ENCODE measurements at regions not wholly inside any gene's neighbourhood (a gene's known extent, or its start where the extent isn't known, plus 50 kb on each side); places are given as distances from the start of the nearest gene placed in this dataset.

DNA sequence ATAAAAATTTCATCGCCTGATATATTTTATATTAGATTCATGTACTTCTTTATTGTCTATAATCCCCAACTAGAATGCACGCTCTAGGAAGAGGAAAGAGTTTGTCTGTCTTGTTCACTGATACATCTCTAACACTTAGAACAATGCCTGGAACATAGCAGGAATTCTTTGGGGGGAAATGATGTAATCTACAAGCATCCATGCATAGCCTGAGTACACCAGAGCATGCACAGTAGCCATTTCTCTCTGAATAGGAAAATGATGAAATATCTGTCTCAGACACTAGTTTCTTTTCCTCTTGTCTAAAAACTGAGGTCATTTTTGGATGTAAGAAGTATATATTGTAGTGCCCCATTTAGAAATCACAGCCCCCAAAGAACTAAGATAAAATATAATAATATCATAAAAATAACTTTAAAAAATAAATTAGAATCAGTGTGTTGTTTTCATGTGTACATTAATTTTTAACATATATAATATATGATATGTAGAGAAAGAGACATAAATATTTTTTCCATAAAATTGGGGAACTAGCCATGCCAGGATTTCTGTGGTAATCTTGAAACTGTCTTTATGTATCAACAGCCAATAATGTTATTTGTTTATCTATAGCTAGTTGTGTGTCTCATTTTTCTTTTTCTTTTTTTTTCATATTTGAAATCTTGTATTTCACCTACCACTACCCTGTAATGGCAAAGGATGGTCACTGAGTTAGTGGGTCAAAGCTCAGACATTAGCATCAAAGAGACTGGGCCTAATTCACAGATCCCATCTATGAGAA is 155.6 kb upstream of the TMCC3 start:
- H3K27ac ChIP-seq (ENCODE audit: low read depth in 2 of 2, low read length in 1 of 2), result no peak overlapping the region
- H3K4me1 ChIP-seq (ENCODE audit: control insufficient read depth in 2 of 2, insufficient read depth in 2 of 2, low read length in 1 of 2), result no peaks in the 10 kb centered on the region
- 84 to 86% methylated on average over 2 of the region's 2 CpGs for WGBS, 2 donors
- no peaks in the 10 kb centered on the region for H3K27me3 ChIP-seq (ENCODE audit: control insufficient read depth in 1 of 2, insufficient read depth in 2 of 2, low read length in 2 of 2)
- no peaks in the 10 kb centered on the region for H3K9me3 ChIP-seq (ENCODE audit: control insufficient read depth in 2 of 2, insufficient read depth in 1 of 2, low read depth in 1 of 2, low read length in 1 of 2)
- no peak overlapping the region for H3K4me3 ChIP-seq (ENCODE audit: low read depth in 1 of 2, low read length in 2 of 2)
- no peaks in the 10 kb centered on the region for H3K36me3 ChIP-seq (ENCODE audit: control insufficient read depth in 2 of 2, insufficient read depth in 2 of 2, low read length in 1 of 2)

GRCh38 chr12:94803939-94804338 is 153.6 kb upstream of the TMCC3 start:
- H3K4me1 ChIP-seq (ENCODE audit: control insufficient read depth in 2 of 2, insufficient read depth in 2 of 2, low read length in 1 of 2), result no peaks in the 10 kb centered on the region
- WGBS, 2 donors, result 68 to 69% methylated on average over 4 of the region's 4 CpGs
- no peaks in the 10 kb centered on the region for H3K9me3 ChIP-seq (ENCODE audit: control insufficient read depth in 2 of 2, insufficient read depth in 1 of 2, low read depth in 1 of 2, low read length in 1 of 2)
- no peak overlapping the region for H3K27ac ChIP-seq (ENCODE audit: low read depth in 2 of 2, low read length in 1 of 2)
- no peaks in the 10 kb centered on the region for H3K36me3 ChIP-seq (ENCODE audit: control insufficient read depth in 2 of 2, insufficient read depth in 2 of 2, low read length in 1 of 2)
- no peaks in the 10 kb centered on the region for H3K27me3 ChIP-seq (ENCODE audit: control insufficient read depth in 1 of 2, insufficient read depth in 2 of 2, low read length in 2 of 2)
- H3K4me3 ChIP-seq (ENCODE audit: low read depth in 1 of 2, low read length in 2 of 2), result no peak overlapping the region

DNA sequence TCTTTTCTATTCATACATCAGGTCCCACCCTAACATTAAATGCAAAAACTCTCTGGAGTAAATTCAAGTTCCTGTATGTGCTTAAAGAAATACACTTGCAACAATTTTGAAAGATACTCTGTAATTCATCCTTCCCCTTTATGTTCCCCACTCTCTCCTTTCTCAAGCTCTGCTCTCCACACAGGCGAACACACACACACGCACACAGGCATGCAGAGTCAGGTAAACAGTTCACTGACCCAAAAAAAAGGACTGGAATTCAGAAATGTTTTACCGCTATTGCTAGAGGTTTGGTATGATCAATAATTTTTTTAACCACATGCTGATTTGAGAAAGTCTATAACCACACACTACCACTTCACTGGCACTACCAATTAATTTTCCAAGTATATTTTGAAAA is 152.4 kb upstream of the TMCC3 start:
- Histone ChIP-seq H3K36me3 (ENCODE audit: control insufficient read depth in 2 of 2, insufficient read depth in 2 of 2, low read length in 1 of 2) (no peaks in the 10 kb centered on the region), H3K4me3 (ENCODE audit: low read depth in 1 of 2, low read length in 2 of 2) (no peak overlapping the region), H3K27ac (ENCODE audit: low read depth in 2 of 2, low read length in 1 of 2) (no peak overlapping the region), H3K9me3 (ENCODE audit: control insufficient read depth in 2 of 2, insufficient read depth in 1 of 2, low read depth in 1 of 2, low read length in 1 of 2) (no peaks in the 10 kb centered on the region), H3K4me1 (ENCODE audit: control insufficient read depth in 2 of 2, insufficient read depth in 2 of 2, low read length in 1 of 2) (no peaks in the 10 kb centered on the region), H3K27me3 (ENCODE audit: control insufficient read depth in 1 of 2, insufficient read depth in 2 of 2, low read length in 2 of 2) (no peaks in the 10 kb centered on the region)
- 76 to 85% methylated on average over 3 of the region's 3 CpGs for WGBS, 2 donors

DNA sequence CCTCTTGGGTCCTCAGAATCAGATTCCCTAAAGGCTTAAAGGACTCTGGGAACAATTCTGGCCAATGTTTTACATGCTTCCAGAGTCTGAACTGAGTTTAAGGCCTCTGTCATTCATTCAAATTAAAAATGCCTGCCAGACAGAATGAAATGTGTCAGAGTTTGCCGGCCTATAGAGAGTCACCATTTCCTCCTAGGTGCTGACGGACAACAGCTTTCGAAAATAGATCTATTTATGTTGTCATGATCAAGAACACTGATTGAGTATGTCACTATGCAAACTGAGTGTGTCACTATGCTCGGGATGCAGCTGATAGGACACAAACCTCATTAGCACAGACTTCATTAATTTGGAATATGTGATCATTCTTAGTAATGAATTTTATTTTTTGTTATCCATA is 151.4 kb upstream of the TMCC3 start:
- Histone ChIP-seq H3K4me1 (ENCODE audit: control insufficient read depth in 2 of 2, insufficient read depth in 2 of 2, low read length in 1 of 2) (no peaks in the 10 kb centered on the region), H3K27me3 (ENCODE audit: control insufficient read depth in 1 of 2, insufficient read depth in 2 of 2, low read length in 2 of 2) (no peaks in the 10 kb centered on the region), H3K9me3 (ENCODE audit: control insufficient read depth in 2 of 2, insufficient read depth in 1 of 2, low read depth in 1 of 2, low read length in 1 of 2) (no peaks in the 10 kb centered on the region), H3K27ac (ENCODE audit: low read depth in 2 of 2, low read length in 1 of 2) (no peak overlapping the region), H3K4me3 (ENCODE audit: low read depth in 1 of 2, low read length in 2 of 2) (no peak overlapping the region), H3K36me3 (ENCODE audit: control insufficient read depth in 2 of 2, insufficient read depth in 2 of 2, low read length in 1 of 2) (no peaks in the 10 kb centered on the region)
- 89 to 90% methylated on average over 4 of the region's 4 CpGs for WGBS, 2 donors

GRCh38 chr12:94799136-94799535 is 148.8 kb upstream of the TMCC3 start:
- H3K4me3 ChIP-seq (ENCODE audit: low read depth in 1 of 2, low read length in 2 of 2), result no peak overlapping the region
- H3K9me3 ChIP-seq (ENCODE audit: control insufficient read depth in 2 of 2, insufficient read depth in 1 of 2, low read depth in 1 of 2, low read length in 1 of 2), result no peaks in the 10 kb centered on the region
- 85 to 89% methylated on average over 2 of the region's 2 CpGs for WGBS, 2 donors
- no peaks in the 10 kb centered on the region for H3K27me3 ChIP-seq (ENCODE audit: control insufficient read depth in 1 of 2, insufficient read depth in 2 of 2, low read length in 2 of 2)
- H3K27ac ChIP-seq (ENCODE audit: low read depth in 2 of 2, low read length in 1 of 2), result no peak overlapping the region
- no peaks in the 10 kb centered on the region for H3K36me3 ChIP-seq (ENCODE audit: control insufficient read depth in 2 of 2, insufficient read depth in 2 of 2, low read length in 1 of 2)
- H3K4me1 ChIP-seq (ENCODE audit: control insufficient read depth in 2 of 2, insufficient read depth in 2 of 2, low read length in 1 of 2), result no peaks in the 10 kb centered on the region

- Histone ChIP-seq H3K4me1 (ENCODE audit: control insufficient read depth in 2 of 2, insufficient read depth in 2 of 2, low read length in 1 of 2) (no peaks in the 10 kb centered on the region), H3K27ac (ENCODE audit: low read depth in 2 of 2, low read length in 1 of 2) (no peak overlapping the region), H3K4me3 (ENCODE audit: low read depth in 1 of 2, low read length in 2 of 2) (no peak overlapping the region), H3K27me3 (ENCODE audit: control insufficient read depth in 1 of 2, insufficient read depth in 2 of 2, low read length in 2 of 2) (no peaks in the 10 kb centered on the region), H3K36me3 (ENCODE audit: control insufficient read depth in 2 of 2, insufficient read depth in 2 of 2, low read length in 1 of 2) (no peaks in the 10 kb centered on the region), H3K9me3 (ENCODE audit: control insufficient read depth in 2 of 2, insufficient read depth in 1 of 2, low read depth in 1 of 2, low read length in 1 of 2) (no peaks in the 10 kb centered on the region)
- WGBS, 2 donors, result 58 to 76% methylated on average over 1 of the region's 1 CpG
Observed at GRCh38 chr12:94798113-94798512, 147.8 kb upstream of the TMCC3 start.

DNA sequence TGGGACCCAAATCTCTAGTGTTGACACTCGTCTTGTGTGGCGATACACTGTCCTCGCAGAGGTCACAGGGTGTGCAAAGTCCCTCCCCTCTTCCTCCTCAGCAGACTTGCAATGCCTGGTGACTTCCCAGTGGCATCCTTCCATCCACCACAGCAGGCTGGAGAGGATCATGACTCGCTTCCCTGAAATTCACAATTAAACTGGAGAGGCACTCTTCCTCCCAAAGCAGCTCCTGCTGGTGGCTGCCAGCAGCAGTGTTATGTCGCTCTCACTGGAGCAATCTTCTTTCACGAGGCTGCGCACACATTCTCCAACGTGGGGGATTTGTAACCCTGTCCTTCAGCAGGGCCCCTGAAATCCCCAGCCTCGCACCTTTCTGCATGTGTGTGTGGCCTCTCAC is 145.2 kb upstream of the TMCC3 start:
- 76 to 80% methylated on average over 9 of the region's 9 CpGs for WGBS, 2 donors

GRCh38 chr12:94795044-94795443 is 144.7 kb upstream of the TMCC3 start:
- Histone ChIP-seq H3K27me3 (ENCODE audit: control insufficient read depth in 1 of 2, insufficient read depth in 2 of 2, low read length in 2 of 2) (no peaks in the 10 kb centered on the region), H3K36me3 (ENCODE audit: control insufficient read depth in 2 of 2, insufficient read depth in 2 of 2, low read length in 1 of 2) (no peaks in the 10 kb centered on the region), H3K27ac (ENCODE audit: low read depth in 2 of 2, low read length in 1 of 2) (no peak overlapping the region), H3K4me3 (ENCODE audit: low read depth in 1 of 2, low read length in 2 of 2) (no peak overlapping the region), H3K9me3 (ENCODE audit: control insufficient read depth in 2 of 2, insufficient read depth in 1 of 2, low read depth in 1 of 2, low read length in 1 of 2) (no peaks in the 10 kb centered on the region), H3K4me1 (ENCODE audit: control insufficient read depth in 2 of 2, insufficient read depth in 2 of 2, low read length in 1 of 2) (peaks cover 0 to 2% of the 10 kb centered on the region in 2 donors)
- 79 to 85% methylated on average over 4 of the region's 4 CpGs for WGBS, 2 donors

More for the DNA sequence above, 145.2 kb upstream of the TMCC3 start:
- H3K9me3 ChIP-seq (ENCODE audit: control insufficient read depth in 2 of 2, insufficient read depth in 1 of 2, low read depth in 1 of 2, low read length in 1 of 2), result no peaks in the 10 kb centered on the region
- peaks cover 0 to 2% of the 10 kb centered on the region in 2 donors for H3K4me1 ChIP-seq (ENCODE audit: control insufficient read depth in 2 of 2, insufficient read depth in 2 of 2, low read length in 1 of 2)
- no peak overlapping the region for H3K27ac ChIP-seq (ENCODE audit: low read depth in 2 of 2, low read length in 1 of 2)
- no peak overlapping the region for H3K4me3 ChIP-seq (ENCODE audit: low read depth in 1 of 2, low read length in 2 of 2)
- H3K36me3 ChIP-seq (ENCODE audit: control insufficient read depth in 2 of 2, insufficient read depth in 2 of 2, low read length in 1 of 2), result no peaks in the 10 kb centered on the region
- H3K27me3 ChIP-seq (ENCODE audit: control insufficient read depth in 1 of 2, insufficient read depth in 2 of 2, low read length in 2 of 2), result no peaks in the 10 kb centered on the region

- no peaks in the 10 kb centered on the region for H3K27me3 ChIP-seq (ENCODE audit: control insufficient read depth in 1 of 2, insufficient read depth in 2 of 2, low read length in 2 of 2)
- H3K4me3 ChIP-seq (ENCODE audit: low read depth in 1 of 2, low read length in 2 of 2), result no peak overlapping the region
- no peaks in the 10 kb centered on the region for H3K9me3 ChIP-seq (ENCODE audit: control insufficient read depth in 2 of 2, insufficient read depth in 1 of 2, low read depth in 1 of 2, low read length in 1 of 2)
- no peaks in the 10 kb centered on the region for H3K36me3 ChIP-seq (ENCODE audit: control insufficient read depth in 2 of 2, insufficient read depth in 2 of 2, low read length in 1 of 2)
- no peak overlapping the region for H3K27ac ChIP-seq (ENCODE audit: low read depth in 2 of 2, low read length in 1 of 2)
- 76 to 78% methylated on average over 10 of the region's 10 CpGs for WGBS, 2 donors
- H3K4me1 ChIP-seq (ENCODE audit: control insufficient read depth in 2 of 2, insufficient read depth in 2 of 2, low read length in 1 of 2), result peaks cover 0 to 2% of the 10 kb centered on the region in 2 donors
Observed at GRCh38 chr12:94793191-94793595, 142.8 kb upstream of the TMCC3 start.

- no peak overlapping the region for H3K27ac ChIP-seq (ENCODE audit: low read depth in 2 of 2, low read length in 1 of 2)
- H3K36me3 ChIP-seq (ENCODE audit: control insufficient read depth in 2 of 2, insufficient read depth in 2 of 2, low read length in 1 of 2), result no peaks in the 10 kb centered on the region
- peaks cover 0 to 2% of the 10 kb centered on the region in 2 donors for H3K4me1 ChIP-seq (ENCODE audit: control insufficient read depth in 2 of 2, insufficient read depth in 2 of 2, low read length in 1 of 2)
- 63 to 70% methylated on average over 6 of the region's 6 CpGs for WGBS, 2 donors
- H3K9me3 ChIP-seq (ENCODE audit: control insufficient read depth in 2 of 2, insufficient read depth in 1 of 2, low read depth in 1 of 2, low read length in 1 of 2), result no peaks in the 10 kb centered on the region
- no peak overlapping the region for H3K4me3 ChIP-seq (ENCODE audit: low read depth in 1 of 2, low read length in 2 of 2)
- no peaks in the 10 kb centered on the region for H3K27me3 ChIP-seq (ENCODE audit: control insufficient read depth in 1 of 2, insufficient read depth in 2 of 2, low read length in 2 of 2)
Observed at GRCh38 chr12:94792693-94793092, 142.3 kb upstream of the TMCC3 start.
